ENCODE measurements at regions not wholly inside any gene's neighbourhood (a gene's known extent, or its start where the extent isn't known, plus 50 kb on each side); places are given as distances from the start of the nearest gene placed in this dataset.

- Histone ChIP-seq H3K4me3 (ENCODE audit: low read length) (no peak overlapping the region), H4K20me1 (ENCODE audit: insufficient read depth, low read length) (no peaks in the 10 kb centered on the region), H3K27ac (ENCODE audit: low read length) (no peak overlapping the region), H3K79me2 (ENCODE audit: low read length) (no peaks in the 10 kb centered on the region), H3K9ac (ENCODE audit: low read length) (no peak overlapping the region), H3K27me3 (ENCODE audit: low read depth, low read length) (peaks cover 11% of the 10 kb centered on the region), H3K9me3 (ENCODE audit: insufficient read depth, low read length) (no peaks in the 10 kb centered on the region), H2AFZ (ENCODE audit: low read depth, low read length) (no peak overlapping the region), H3K4me1 (ENCODE audit: low read length) (peaks cover 4% of the 10 kb centered on the region; the same call in 1 of the 2 replicates), H3K36me3 (replicated peaks; ENCODE audit: low read depth, low read length) (no peaks in the 10 kb centered on the region), H3K4me2 (ENCODE audit: low read length) (no peak overlapping the region)
- TF ChIP-seq, protein P1, sequence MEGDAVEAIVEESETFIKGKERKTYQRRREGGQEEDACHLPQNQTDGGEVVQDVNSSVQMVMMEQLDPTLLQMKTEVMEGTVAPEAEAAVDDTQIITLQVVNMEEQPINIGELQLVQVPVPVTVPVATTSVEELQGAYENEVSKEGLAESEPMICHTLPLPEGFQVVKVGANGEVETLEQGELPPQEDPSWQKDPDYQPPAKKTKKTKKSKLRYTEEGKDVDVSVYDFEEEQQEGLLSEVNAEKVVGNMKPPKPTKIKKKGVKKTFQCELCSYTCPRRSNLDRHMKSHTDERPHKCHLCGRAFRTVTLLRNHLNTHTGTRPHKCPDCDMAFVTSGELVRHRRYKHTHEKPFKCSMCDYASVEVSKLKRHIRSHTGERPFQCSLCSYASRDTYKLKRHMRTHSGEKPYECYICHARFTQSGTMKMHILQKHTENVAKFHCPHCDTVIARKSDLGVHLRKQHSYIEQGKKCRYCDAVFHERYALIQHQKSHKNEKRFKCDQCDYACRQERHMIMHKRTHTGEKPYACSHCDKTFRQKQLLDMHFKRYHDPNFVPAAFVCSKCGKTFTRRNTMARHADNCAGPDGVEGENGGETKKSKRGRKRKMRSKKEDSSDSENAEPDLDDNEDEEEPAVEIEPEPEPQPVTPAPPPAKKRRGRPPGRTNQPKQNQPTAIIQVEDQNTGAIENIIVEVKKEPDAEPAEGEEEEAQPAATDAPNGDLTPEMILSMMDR (IDR thresholded peaks at IDR 0.05; ENCODE audit: low read depth, low read length): no peak
- no peak for TF ChIP-seq EZH2phosphoT487 (IDR thresholded peaks at IDR 0.05; ENCODE audit: low read depth)
Observed at GRCh38 chr1:229834230-229834629, 208.2 kb downstream of the URB2 start.

GRCh38 chr1:229835226-229835625 lies 209.2 kb downstream of the URB2 start:
- TF ChIP-seq, protein P1 (IDR thresholded peaks at IDR 0.05; ENCODE audit: low read depth, low read length): no peak
- no peak for TF ChIP-seq EZH2phosphoT487 (IDR thresholded peaks at IDR 0.05; ENCODE audit: low read depth)
- H2AFZ ChIP-seq (ENCODE audit: low read depth, low read length): no peak overlapping the region

GRCh38 chr1:229836324-229836723 lies 210.3 kb downstream of the URB2 start:
- Histone ChIP-seq H3K9ac (ENCODE audit: low read length) (no peak overlapping the region), H4K20me1 (ENCODE audit: insufficient read depth, low read length) (no peaks in the 10 kb centered on the region)

More at GRCh38 chr1:229835226-229835625, 209.2 kb downstream of the URB2 start:
- no peaks in the 10 kb centered on the region for H3K36me3 ChIP-seq (replicated peaks; ENCODE audit: low read depth, low read length)
- H4K20me1 ChIP-seq (ENCODE audit: insufficient read depth, low read length): no peaks in the 10 kb centered on the region
- H3K4me1 ChIP-seq (ENCODE audit: low read length): peaks cover 4% of the 10 kb centered on the region; the same call in 1 of the 2 replicates
- no peaks in the 10 kb centered on the region for H3K79me2 ChIP-seq (ENCODE audit: low read length)
- H3K4me3 ChIP-seq (ENCODE audit: low read length): no peak overlapping the region
- no peak overlapping the region for H3K4me2 ChIP-seq (ENCODE audit: low read length)
- H3K9me3 ChIP-seq (ENCODE audit: insufficient read depth, low read length): no peaks in the 10 kb centered on the region
- no peak overlapping the region for H3K9ac ChIP-seq (ENCODE audit: low read length)
- peaks cover 20% of the 10 kb centered on the region for H3K27me3 ChIP-seq (ENCODE audit: low read depth, low read length)
- H3K27ac ChIP-seq (ENCODE audit: low read length): no peak overlapping the region

GRCh38 chr1:229838204-229838603 lies 212.2 kb downstream of the URB2 start:
- Histone ChIP-seq H3K9me3 (ENCODE audit: insufficient read depth, low read length) (no peaks in the 10 kb centered on the region), H3K4me1 (ENCODE audit: low read length) (peaks cover 10% of the 10 kb centered on the region), H3K9ac (ENCODE audit: low read length) (no peak overlapping the region), H3K4me3 (ENCODE audit: low read length) (no peak overlapping the region), H3K79me2 (ENCODE audit: low read length) (no peaks in the 10 kb centered on the region), H3K4me2 (ENCODE audit: low read length) (no peak overlapping the region), H3K36me3 (replicated peaks; ENCODE audit: low read depth, low read length) (no peaks in the 10 kb centered on the region), H3K27ac (ENCODE audit: low read length) (no peak overlapping the region), H4K20me1 (ENCODE audit: insufficient read depth, low read length) (no peaks in the 10 kb centered on the region), H2AFZ (ENCODE audit: low read depth, low read length) (no peak overlapping the region), H3K27me3 (ENCODE audit: low read depth, low read length) (peaks cover 27% of the 10 kb centered on the region)
- TF ChIP-seq, protein P1 (IDR thresholded peaks at IDR 0.05; ENCODE audit: low read depth, low read length): no peak

More at GRCh38 chr1:229836324-229836723, 210.3 kb downstream of the URB2 start:
- H3K4me3 ChIP-seq (ENCODE audit: low read length): no peak overlapping the region
- H3K27ac ChIP-seq (ENCODE audit: low read length): no peak overlapping the region
- H3K4me2 ChIP-seq (ENCODE audit: low read length): 0 out of 2 replicates have a peak overlapping the region, but pooled peaks have one; percentile 8
- H3K36me3 ChIP-seq (replicated peaks; ENCODE audit: low read depth, low read length): no peaks in the 10 kb centered on the region
- H3K79me2 ChIP-seq (ENCODE audit: low read length): no peaks in the 10 kb centered on the region
- no peaks in the 10 kb centered on the region for H3K9me3 ChIP-seq (ENCODE audit: insufficient read depth, low read length)
- H2AFZ ChIP-seq (ENCODE audit: low read depth, low read length): no peak overlapping the region
- H3K4me1 ChIP-seq (ENCODE audit: low read length): peaks cover 6% of the 10 kb centered on the region
- TF ChIP-seq, protein P1 (IDR thresholded peaks at IDR 0.05; ENCODE audit: low read depth, low read length): no peak
- TF ChIP-seq EZH2phosphoT487 (IDR thresholded peaks at IDR 0.05; ENCODE audit: low read depth): no peak
- peaks cover 23% of the 10 kb centered on the region for H3K27me3 ChIP-seq (ENCODE audit: low read depth, low read length)

Measured in OCI-LY3 (cell line).